BE2C (cell line): ENCODE measurements at regions not wholly inside any gene's neighbourhood (a gene's known extent, or its start where the extent isn't known, plus 50 kb on each side); places are given as distances from the start of the nearest gene placed in this dataset.

Experiments used
- DNase-seq: peaks from one replicate; pipeline ENCODE4 v3.0.0-alpha.2; 2020
- H3K27me3 ChIP-seq: fragments of 250-450 bp; sonication (Bioruptor Pico); 2 replicates; pipeline ENCODE4 v1.5.1; 2020; ENCODE audit warnings: mild to moderate bottlenecking
- H3K36me3 ChIP-seq: fragments of 250-450 bp; sonication (Bioruptor Pico); 2 replicates; pipeline ENCODE4 v1.5.1; 2020; ENCODE audit warnings: mild to moderate bottlenecking
- H3K4me1 ChIP-seq: fragments of 250-450 bp; sonication (Bioruptor Pico); 2 replicates; pipeline ENCODE4 v1.5.1; 2020
- H3K4me3 ChIP-seq: 2 replicates; pipeline ENCODE4 v1.5.1; 2011; ENCODE audit warnings: low read depth, low read length
- H3K9me3 ChIP-seq: fragments of 250-450 bp; sonication (Bioruptor Pico); 2 replicates; pipeline ENCODE4 v1.5.1; 2020
- CTCF ChIP-seq: IDR thresholded peaks from 2 replicates; pipeline ENCODE4 v1.5.1; 2012; ENCODE audit warnings: mild to moderate bottlenecking, low read depth, low read length

- Histone ChIP-seq H3K36me3 (no peaks in the 10 kb centered on the region), H3K27me3 (no peaks in the 10 kb centered on the region), H3K9me3 (no peaks in the 10 kb centered on the region), H3K4me1 (peaks cover 31% of the 10 kb centered on the region), H3K4me3 (no peak overlapping the region)
- DNase-seq: no peak
- TF ChIP-seq CTCF: no peak
These were observed 62.2 kb downstream of the IGLL1 start for GRCh38 chr22:23517804-23518375.

- Histone ChIP-seq H3K9me3 (no peaks in the 10 kb centered on the region), H3K4me3 (no peak overlapping the region), H3K36me3 (no peaks in the 10 kb centered on the region), H3K27me3 (no peaks in the 10 kb centered on the region), H3K4me1 (peaks cover 28% of the 10 kb centered on the region)
- no peak for DNase-seq
- no peak for TF ChIP-seq CTCF
These were observed 63.8 kb downstream of the IGLL1 start for GRCh38 chr22:23516304-23516703.

- DNase-seq: no peak
- peaks cover 12% of the 10 kb centered on the region for H3K4me1 ChIP-seq
- no peak overlapping the region for H3K4me3 ChIP-seq
- H3K27me3 ChIP-seq: no peaks in the 10 kb centered on the region
- no peaks in the 10 kb centered on the region for H3K9me3 ChIP-seq
- TF ChIP-seq CTCF: peak; percentile 22; the same call in 1 of the 2 replicates
- no peaks in the 10 kb centered on the region for H3K36me3 ChIP-seq
These were observed 65.6 kb downstream of the IGLL1 start for GRCh38 chr22:23514322-23515038.

- no peaks in the 10 kb centered on the region for H3K36me3 ChIP-seq
- DNase-seq: no peak
- H3K4me3 ChIP-seq: no peak overlapping the region
- no peaks in the 10 kb centered on the region for H3K9me3 ChIP-seq
- H3K27me3 ChIP-seq: no peaks in the 10 kb centered on the region
- peaks cover 9% of the 10 kb centered on the region for H3K4me1 ChIP-seq
- no peak for TF ChIP-seq CTCF
These were observed 66.4 kb downstream of the IGLL1 start for GRCh38 chr22:23513705-23514104.

GRCh38 chr22:23513133-23513532, 67.0 kb downstream of the IGLL1 start:
- DNase-seq: no peak
- Histone ChIP-seq H3K4me3 (no peak overlapping the region), H3K36me3 (no peaks in the 10 kb centered on the region), H3K9me3 (no peaks in the 10 kb centered on the region), H3K4me1 (peaks cover 5% of the 10 kb centered on the region), H3K27me3 (no peaks in the 10 kb centered on the region)
- TF ChIP-seq CTCF: no peak

GRCh38 chr22:23512721-23513120, 67.4 kb downstream of the IGLL1 start:
- H3K36me3 ChIP-seq: no peaks in the 10 kb centered on the region
- peaks cover 3% of the 10 kb centered on the region for H3K4me1 ChIP-seq
- no peak for DNase-seq
- H3K4me3 ChIP-seq: no peak overlapping the region
- no peaks in the 10 kb centered on the region for H3K27me3 ChIP-seq
- H3K9me3 ChIP-seq: no peaks in the 10 kb centered on the region
- no peak for TF ChIP-seq CTCF
